ENCODE measurements at regions not wholly inside any gene's neighbourhood (a gene's known extent, or its start where the extent isn't known, plus 50 kb on each side); places are given as distances from the start of the nearest gene placed in this dataset.

DNA sequence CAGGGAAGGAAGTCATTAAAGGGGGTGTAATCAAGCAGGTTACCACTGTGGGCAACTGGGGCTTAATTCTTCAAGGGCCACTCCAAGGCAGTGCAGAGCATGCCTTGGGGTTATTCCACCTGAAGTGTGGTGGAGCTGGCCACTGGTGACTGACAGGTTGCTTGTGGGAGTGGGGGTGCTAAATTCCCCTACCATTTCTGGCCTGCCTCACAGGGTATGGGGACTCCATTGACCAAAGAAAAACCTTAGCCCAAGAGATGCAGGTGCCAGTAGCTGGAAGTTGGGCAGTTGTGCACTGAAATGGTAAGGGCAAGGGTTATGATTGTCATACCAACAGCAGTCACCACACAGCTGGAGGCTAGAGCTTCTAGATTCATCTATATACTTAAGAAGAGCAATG, 93.4 kb downstream of the ZNF621 start:
- Histone ChIP-seq H3K9me3 (ENCODE audit: insufficient read depth, low read depth, low read length) (no peaks in the 10 kb centered on the region), H3K27ac (ENCODE audit: low read length) (no peak overlapping the region), H3K4me1 (ENCODE audit: insufficient read depth, low read length) (peaks cover 27% of the 10 kb centered on the region; the same call in 1 of the 2 replicates), H3K36me3 (ENCODE audit: insufficient read depth, low read depth, low read length) (no peaks in the 10 kb centered on the region), H3K27me3 (ENCODE audit: insufficient read depth, low read length) (no peaks in the 10 kb centered on the region), H3K9ac (ENCODE audit: low read depth, low read length) (no peak overlapping the region), H3K4me3 (ENCODE audit: low read length) (no peak overlapping the region)

- Histone ChIP-seq H3K4me3 (ENCODE audit: low read length) (no peak overlapping the region), H3K27me3 (ENCODE audit: insufficient read depth, low read length) (no peaks in the 10 kb centered on the region), H3K4me1 (ENCODE audit: insufficient read depth, low read length) (peaks cover 15% of the 10 kb centered on the region; the same call in 1 of the 2 replicates), H3K9me3 (ENCODE audit: insufficient read depth, low read depth, low read length) (no peaks in the 10 kb centered on the region; the same call in 1 of the 2 replicates), H3K36me3 (ENCODE audit: insufficient read depth, low read depth, low read length) (no peaks in the 10 kb centered on the region), H3K27ac (ENCODE audit: low read length) (no peak overlapping the region), H3K9ac (ENCODE audit: low read depth, low read length) (no peak overlapping the region)
Measured at GRCh38 chr3:40620151-40620550, 95.4 kb downstream of the ZNF621 start.

DNA sequence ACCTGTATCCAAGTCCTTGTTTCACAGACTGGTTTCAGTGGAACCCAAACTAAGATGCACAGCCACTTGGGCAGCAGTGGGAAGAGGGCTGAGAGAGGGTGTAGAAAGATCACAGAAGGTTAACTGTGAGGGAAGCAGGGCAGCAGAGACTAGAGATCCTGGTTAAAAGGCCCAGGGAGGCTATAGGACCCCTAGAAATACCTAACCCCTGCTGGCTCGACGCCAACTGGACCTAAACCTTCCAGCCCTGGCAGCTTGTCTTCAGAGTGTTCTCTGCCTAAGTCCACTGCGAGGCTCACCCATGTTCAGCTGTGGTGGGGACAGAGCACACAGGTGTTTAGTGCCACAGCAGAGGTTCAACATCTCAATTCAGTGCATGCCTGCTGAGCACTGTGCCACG, 96.5 kb downstream of the ZNF621 start:
- H3K27ac ChIP-seq (ENCODE audit: low read length): no peak overlapping the region
- H3K9ac ChIP-seq (ENCODE audit: low read depth, low read length): no peak overlapping the region
- H3K36me3 ChIP-seq (ENCODE audit: insufficient read depth, low read depth, low read length): no peaks in the 10 kb centered on the region
- H3K4me3 ChIP-seq (ENCODE audit: low read length): no peak overlapping the region
- peaks cover 6% of the 10 kb centered on the region; the same call in 1 of the 2 replicates for H3K4me1 ChIP-seq (ENCODE audit: insufficient read depth, low read length)
- H3K9me3 ChIP-seq (ENCODE audit: insufficient read depth, low read depth, low read length): no peaks in the 10 kb centered on the region; the same call in 1 of the 2 replicates
- H3K27me3 ChIP-seq (ENCODE audit: insufficient read depth, low read length): no peaks in the 10 kb centered on the region

DNA sequence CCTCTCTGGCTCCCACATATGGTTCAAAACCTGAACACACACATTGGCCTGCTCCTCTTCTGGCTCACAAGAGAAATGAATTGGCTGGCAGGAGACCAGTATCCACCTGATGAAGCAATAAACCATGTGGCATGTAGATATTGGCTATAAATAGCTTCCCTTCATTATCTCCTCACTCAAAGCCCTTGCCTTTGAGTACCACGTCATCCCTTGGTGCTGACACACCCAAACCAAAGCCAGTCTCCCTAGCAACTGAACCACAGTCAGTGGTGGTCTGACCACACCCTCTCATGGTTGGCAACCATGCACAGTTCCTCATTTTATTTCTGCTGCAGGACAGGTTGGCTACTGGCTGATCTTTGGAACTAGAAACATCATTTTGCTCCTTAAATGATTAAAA, 98.8 kb downstream of the ZNF621 start:
- Histone ChIP-seq H3K4me1 (ENCODE audit: insufficient read depth, low read length) (no peaks in the 10 kb centered on the region), H3K9ac (ENCODE audit: low read depth, low read length) (no peak overlapping the region), H3K4me3 (ENCODE audit: low read length) (no peak overlapping the region), H3K27me3 (ENCODE audit: insufficient read depth, low read length) (no peaks in the 10 kb centered on the region), H3K36me3 (ENCODE audit: insufficient read depth, low read depth, low read length) (no peaks in the 10 kb centered on the region), H3K9me3 (ENCODE audit: insufficient read depth, low read depth, low read length) (peaks cover 5% of the 10 kb centered on the region; the same call in 1 of the 2 replicates), H3K27ac (ENCODE audit: low read length) (no peak overlapping the region)

- Histone ChIP-seq H3K27me3 (ENCODE audit: insufficient read depth, low read length) (no peaks in the 10 kb centered on the region), H3K36me3 (ENCODE audit: insufficient read depth, low read depth, low read length) (no peaks in the 10 kb centered on the region), H3K4me3 (ENCODE audit: low read length) (no peak overlapping the region), H3K9ac (ENCODE audit: low read depth, low read length) (no peak overlapping the region), H3K9me3 (ENCODE audit: insufficient read depth, low read depth, low read length) (peaks cover 13% of the 10 kb centered on the region), H3K4me1 (ENCODE audit: insufficient read depth, low read length) (no peaks in the 10 kb centered on the region), H3K27ac (ENCODE audit: low read length) (no peak overlapping the region)
Measured at GRCh38 chr3:40624189-40624769, 99.5 kb downstream of the ZNF621 start.

DNA sequence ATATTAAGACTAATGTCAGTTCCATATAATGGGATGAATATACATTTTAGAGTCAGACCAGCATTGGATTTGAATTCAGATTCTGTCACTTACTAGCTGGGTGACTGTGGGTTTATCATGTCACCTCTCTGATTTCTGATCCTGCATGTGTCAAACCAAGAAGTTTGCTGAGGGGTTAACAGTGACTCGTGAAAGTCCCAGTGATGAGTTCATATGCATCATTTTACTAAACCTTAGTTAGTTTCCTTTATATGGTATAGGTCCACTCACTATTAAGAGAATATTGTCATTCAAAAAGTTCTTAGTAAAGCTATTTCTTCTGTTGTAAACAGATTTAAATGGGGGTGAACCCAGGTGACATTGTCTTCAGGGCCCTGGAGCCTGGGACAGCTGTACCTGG, 102.3 kb downstream of the ZNF621 start:
- Histone ChIP-seq H3K27me3 (ENCODE audit: insufficient read depth, low read length) (no peaks in the 10 kb centered on the region), H3K9me3 (ENCODE audit: insufficient read depth, low read depth, low read length) (peaks cover 17% of the 10 kb centered on the region), H3K9ac (ENCODE audit: low read depth, low read length) (no peak overlapping the region), H3K4me1 (ENCODE audit: insufficient read depth, low read length) (no peaks in the 10 kb centered on the region), H3K4me3 (ENCODE audit: low read length) (no peak overlapping the region), H3K36me3 (ENCODE audit: insufficient read depth, low read depth, low read length) (no peaks in the 10 kb centered on the region), H3K27ac (ENCODE audit: low read length) (no peak overlapping the region)

- no peaks in the 10 kb centered on the region for H3K36me3 ChIP-seq (ENCODE audit: insufficient read depth, low read depth, low read length)
- no peaks in the 10 kb centered on the region for H3K4me1 ChIP-seq (ENCODE audit: insufficient read depth, low read length)
- no peak overlapping the region for H3K27ac ChIP-seq (ENCODE audit: low read length)
- no peak overlapping the region for H3K4me3 ChIP-seq (ENCODE audit: low read length)
- peaks cover 17% of the 10 kb centered on the region for H3K9me3 ChIP-seq (ENCODE audit: insufficient read depth, low read depth, low read length)
- no peak overlapping the region for H3K9ac ChIP-seq (ENCODE audit: low read depth, low read length)
- H3K27me3 ChIP-seq (ENCODE audit: insufficient read depth, low read length): no peaks in the 10 kb centered on the region
Measured at GRCh38 chr3:40628984-40629383, 104.2 kb downstream of the ZNF621 start.

- Histone ChIP-seq H3K4me3 (ENCODE audit: low read length) (no peak overlapping the region), H3K27me3 (ENCODE audit: insufficient read depth, low read length) (no peaks in the 10 kb centered on the region), H3K27ac (ENCODE audit: low read length) (no peak overlapping the region), H3K4me1 (ENCODE audit: insufficient read depth, low read length) (no peaks in the 10 kb centered on the region), H3K36me3 (ENCODE audit: insufficient read depth, low read depth, low read length) (no peaks in the 10 kb centered on the region), H3K9ac (ENCODE audit: low read depth, low read length) (no peak overlapping the region), H3K9me3 (ENCODE audit: insufficient read depth, low read depth, low read length) (peaks cover 17% of the 10 kb centered on the region)
Measured at GRCh38 chr3:40631341-40631995, 106.7 kb downstream of the ZNF621 start.

- Histone ChIP-seq H3K36me3 (ENCODE audit: insufficient read depth, low read depth, low read length) (no peaks in the 10 kb centered on the region), H3K9me3 (ENCODE audit: insufficient read depth, low read depth, low read length) (no peaks in the 10 kb centered on the region), H3K4me3 (ENCODE audit: low read length) (no peak overlapping the region), H3K27me3 (ENCODE audit: insufficient read depth, low read length) (no peaks in the 10 kb centered on the region), H3K9ac (ENCODE audit: low read depth, low read length) (no peak overlapping the region), H3K27ac (ENCODE audit: low read length) (no peak overlapping the region), H3K4me1 (ENCODE audit: insufficient read depth, low read length) (no peaks in the 10 kb centered on the region)
Measured at GRCh38 chr3:40637906-40638305, 113.1 kb downstream of the ZNF621 start.

GRCh38 chr3:40639006-40639405, 114.2 kb downstream of the ZNF621 start:
- H3K4me3 ChIP-seq (ENCODE audit: low read length): no peak overlapping the region
- H3K9ac ChIP-seq (ENCODE audit: low read depth, low read length): no peak overlapping the region
- no peak overlapping the region for H3K27ac ChIP-seq (ENCODE audit: low read length)
- no peaks in the 10 kb centered on the region for H3K9me3 ChIP-seq (ENCODE audit: insufficient read depth, low read depth, low read length)
- no peaks in the 10 kb centered on the region for H3K36me3 ChIP-seq (ENCODE audit: insufficient read depth, low read depth, low read length)
- H3K4me1 ChIP-seq (ENCODE audit: insufficient read depth, low read length): no peaks in the 10 kb centered on the region
- H3K27me3 ChIP-seq (ENCODE audit: insufficient read depth, low read length): no peaks in the 10 kb centered on the region

DNA sequence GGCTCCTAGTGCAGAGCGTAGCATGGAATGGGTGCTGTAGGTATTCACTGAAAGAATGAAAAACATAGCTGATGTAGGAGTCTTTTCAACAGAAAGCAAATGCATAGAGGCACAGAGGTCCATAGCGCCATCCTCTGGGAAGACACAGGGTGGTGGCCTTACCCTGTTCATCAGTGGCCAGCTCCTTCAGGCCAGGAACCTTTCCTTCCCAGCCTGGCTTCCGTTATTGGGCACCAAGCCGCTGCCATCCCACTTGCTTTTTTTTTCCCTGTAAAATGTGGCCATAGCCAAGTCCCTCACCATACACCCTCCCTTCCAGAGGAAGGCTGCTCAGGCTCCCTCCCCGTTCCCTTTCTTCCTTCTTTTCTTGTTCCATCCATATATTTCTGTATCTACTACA, 118.1 kb downstream of the ZNF621 start:
- H3K9ac ChIP-seq (ENCODE audit: low read depth, low read length): no peak overlapping the region
- H3K36me3 ChIP-seq (ENCODE audit: insufficient read depth, low read depth, low read length): no peaks in the 10 kb centered on the region
- no peak overlapping the region for H3K4me3 ChIP-seq (ENCODE audit: low read length)
- no peaks in the 10 kb centered on the region for H3K27me3 ChIP-seq (ENCODE audit: insufficient read depth, low read length)
- H3K9me3 ChIP-seq (ENCODE audit: insufficient read depth, low read depth, low read length): no peaks in the 10 kb centered on the region
- no peak overlapping the region for H3K27ac ChIP-seq (ENCODE audit: low read length)
- H3K4me1 ChIP-seq (ENCODE audit: insufficient read depth, low read length): no peaks in the 10 kb centered on the region

DNA sequence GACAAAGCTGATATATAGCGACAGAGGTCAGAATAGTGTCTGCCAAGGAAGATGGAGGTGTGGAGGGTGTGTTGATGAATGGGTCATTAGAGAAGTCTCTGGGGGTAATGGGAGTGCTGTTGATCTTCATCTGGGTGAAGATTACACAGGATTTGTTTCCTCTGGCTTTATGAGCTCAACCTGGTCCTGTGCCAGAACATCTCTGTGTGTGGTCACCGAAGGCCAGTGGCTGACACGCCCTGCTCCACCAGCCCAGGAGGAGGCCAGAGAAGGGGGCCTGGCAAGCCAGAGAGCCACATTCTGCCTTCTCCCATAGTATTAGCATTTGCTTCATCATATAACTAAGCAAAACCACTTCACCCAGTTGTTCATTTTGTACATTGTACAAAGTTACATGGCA, 121.1 kb downstream of the ZNF621 start:
- no peak overlapping the region for H3K9ac ChIP-seq (ENCODE audit: low read depth, low read length)
- H3K4me1 ChIP-seq (ENCODE audit: insufficient read depth, low read length): no peaks in the 10 kb centered on the region
- no peaks in the 10 kb centered on the region for H3K27me3 ChIP-seq (ENCODE audit: insufficient read depth, low read length)
- no peaks in the 10 kb centered on the region for H3K36me3 ChIP-seq (ENCODE audit: insufficient read depth, low read depth, low read length)
- H3K27ac ChIP-seq (ENCODE audit: low read length): no peak overlapping the region
- H3K4me3 ChIP-seq (ENCODE audit: low read length): no peak overlapping the region
- no peaks in the 10 kb centered on the region for H3K9me3 ChIP-seq (ENCODE audit: insufficient read depth, low read depth, low read length)

Measured in iPS-20b (cell line).